Heart right ventricle (tissue), 16 donors: ENCODE measurements at regions not wholly inside any gene's neighbourhood (a gene's known extent, or its start where the extent isn't known, plus 50 kb on each side); places are given as distances from the start of the nearest gene placed in this dataset.
A peak's percentile ranks its signal among the peaks of the same experiment; 100 is the strongest.

Source experiments
- ATAC-seq, 8 donors: fragments of 200-7000 bp; cut with Tn5 transposase; one replicate each; pipeline ENCODE4 v1.9.1; 2020; ENCODE audit warnings: mild to moderate bottlenecking in 8 of 8, moderate library complexity in 8 of 8, moderate number of reproducible peaks in 1 of 8
- DNase-seq, 2 donors: peaks; one replicate each; pipeline ENCODE4 v3.0.0-alpha.2; 2020
- H3K27ac ChIP-seq, 10 donors: fragments of 200-600 bp; sonication (generic) in 2 of 10; one replicate each; pipeline versions ENCODE4 v1.5.0 to v1.8.0; 2020 to 2022; ENCODE audit warnings: mild to moderate bottlenecking in 3 of 10
- H3K27me3 ChIP-seq, 7 donors: fragments of 200-600 bp; one replicate each; pipeline ENCODE4 v1.8.0; 2021 to 2022; ENCODE audit warnings: mild to moderate bottlenecking in 2 of 7
- H3K36me3 ChIP-seq, 9 donors: fragments of 200-600 bp; sonication (generic) in 1 of 9; one replicate each; pipeline versions ENCODE4 v1.5.0 to v1.8.0; 2020 to 2022; ENCODE audit warnings: mild to moderate bottlenecking in 2 of 9
- H3K4me1 ChIP-seq, 9 donors: fragments of 200-600 bp; sonication (generic) in 1 of 9; one replicate each; pipeline versions ENCODE4 v1.5.0 to v1.8.0; 2020 to 2022; ENCODE audit warnings: mild to moderate bottlenecking in 4 of 9
- H3K4me3 ChIP-seq, 10 donors: fragments of 200-600 bp; sonication (generic) in 2 of 10; one replicate each; pipeline versions ENCODE4 v1.5.0 to v1.8.0; 2020 to 2022; ENCODE audit warnings: mild to moderate bottlenecking in 7 of 10, moderate library complexity in 2 of 10
- H3K9me3 ChIP-seq, 11 donors: fragments of 200-600 bp in 10 of 11; sonication (generic) in 2 of 11; one replicate each; pipeline versions ENCODE4 v1.5.0 to v1.8.0; 2013 to 2022; ENCODE audit warnings: mild to moderate bottlenecking in 2 of 11, control low read depth in 1 of 11, moderate library complexity in 1 of 11
- WGBS, 2 donors: extraction: QIAGEN DNeasy Blood & Tissue Kit; methylation state at CpG; one replicate each; pipeline ENCODE4 v1.1.7; 2013; ENCODE audit warnings: inconsistent platforms in 1 of 2; 5-methylcytosine and 5-hydroxymethylcytosine counted together
- intact Hi-C, 10 donors: fragments of 100-400 bp; cut with DNase I; formaldehyde crosslinking; loops; one replicate each; pipeline versions ENCODE4 v1.11.1 to v1.14.2; 2022
- TF ChIP-seq, protein P1 (sequence below), 9 donors: fragments of 200-600 bp; sonication (generic) in 2 of 9; IDR thresholded peaks; one replicate each; pipeline versions ENCODE4 v1.5.0 to v1.8.0; 2021 to 2022; ENCODE audit warnings: antibody characterized with exemption in 9 of 9, mild to moderate bottlenecking in 5 of 9, moderate library complexity in 1 of 9
- donor health status: Arrhythmogenic right ventricular cardiomyopathy.
- donor health status: ischemic (EF 13 %, LVEDD 7.1; RV severe dilation, severe dysfunction).
- donor health status: healthy with polysubstance abuse.
- donor health status: DM: no; HTN: yes; CAD: no.
- donor health status: DM: no; HTN: no; CAD: no.
- donor health status: ischemic (EF 25% LVEDD 6.9; RV normal size, moderate dysfunction).
- donor health status: ischemic (EF 25% LVEDD 5.7; RV mildly dilated, moderate dysfunction).
- donor health status: healthy.
- donor health status: DM: yes; HTN: yes; CAD: no.
- donor health status: Ischemic cardiomyopathy.
- donor health status: ischemic (EF 35%, LVEDD 5.7; RV mildly dilated, moderate dysfunction).
- donor health status: nonischemic (EF 11% LVEDD 7.7; RV severe dilation, severe dysfunction).
- donor health status: DM: yes; HTN: yes; CAD: no.
- donor health status: PGD.
- donor health status: ischemic (EF 29% LVEDD 5.4; RV normal size, mild dysfunction).
- donor health status: nonischemic (EF 23%, LVEDD 6.1; RV moderate dilation, normal function).

DNA sequence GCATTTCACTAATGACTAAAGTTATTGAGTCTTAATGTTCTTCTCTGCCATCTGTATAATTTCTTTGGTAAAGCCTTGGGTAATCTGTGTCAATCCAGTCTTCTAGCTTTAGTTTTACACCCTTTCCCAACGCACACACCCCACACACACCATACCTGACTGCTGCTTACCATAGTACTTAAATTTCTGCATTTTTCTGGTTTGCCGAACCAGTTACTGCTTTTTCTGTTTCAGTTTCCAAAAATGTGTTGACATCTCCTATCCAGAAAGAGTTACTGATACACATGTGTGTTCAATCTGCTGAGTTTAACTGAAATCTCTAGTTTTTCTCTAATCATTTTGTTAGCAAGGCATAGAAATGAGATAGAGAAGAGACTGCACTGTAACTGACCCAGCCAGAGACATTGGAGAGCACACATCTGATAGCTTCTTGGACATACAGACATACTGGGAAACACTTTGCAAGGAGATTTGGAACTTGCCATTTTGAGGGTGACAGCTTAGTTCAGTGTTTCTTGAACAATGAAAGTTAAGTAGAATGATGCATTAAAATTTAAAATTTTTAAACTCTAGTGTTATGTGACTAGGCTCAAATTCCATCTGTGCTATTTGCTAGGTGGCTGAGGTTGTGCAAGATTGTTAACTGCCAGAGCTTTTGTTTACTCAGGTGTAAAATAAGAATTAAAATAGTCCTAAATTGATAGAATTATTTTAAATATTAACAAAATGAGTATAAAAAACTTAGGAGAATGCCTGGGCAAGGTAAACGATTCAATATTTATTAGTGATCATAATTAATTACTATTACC is 807.6 kb downstream of the DNAJB9 start:
- H3K4me3 ChIP-seq = no peak overlapping the region
- H3K27me3 ChIP-seq = no peaks in the 10 kb centered on the region
- H3K27ac ChIP-seq = no peak overlapping the region
- DNase-seq = no peak
- ATAC-seq = no peak
- no peaks in the 10 kb centered on the region for H3K4me1 ChIP-seq
- no peaks in the 10 kb centered on the region for H3K9me3 ChIP-seq
- H3K36me3 ChIP-seq = no peaks in the 10 kb centered on the region
- TF ChIP-seq, protein P1, sequence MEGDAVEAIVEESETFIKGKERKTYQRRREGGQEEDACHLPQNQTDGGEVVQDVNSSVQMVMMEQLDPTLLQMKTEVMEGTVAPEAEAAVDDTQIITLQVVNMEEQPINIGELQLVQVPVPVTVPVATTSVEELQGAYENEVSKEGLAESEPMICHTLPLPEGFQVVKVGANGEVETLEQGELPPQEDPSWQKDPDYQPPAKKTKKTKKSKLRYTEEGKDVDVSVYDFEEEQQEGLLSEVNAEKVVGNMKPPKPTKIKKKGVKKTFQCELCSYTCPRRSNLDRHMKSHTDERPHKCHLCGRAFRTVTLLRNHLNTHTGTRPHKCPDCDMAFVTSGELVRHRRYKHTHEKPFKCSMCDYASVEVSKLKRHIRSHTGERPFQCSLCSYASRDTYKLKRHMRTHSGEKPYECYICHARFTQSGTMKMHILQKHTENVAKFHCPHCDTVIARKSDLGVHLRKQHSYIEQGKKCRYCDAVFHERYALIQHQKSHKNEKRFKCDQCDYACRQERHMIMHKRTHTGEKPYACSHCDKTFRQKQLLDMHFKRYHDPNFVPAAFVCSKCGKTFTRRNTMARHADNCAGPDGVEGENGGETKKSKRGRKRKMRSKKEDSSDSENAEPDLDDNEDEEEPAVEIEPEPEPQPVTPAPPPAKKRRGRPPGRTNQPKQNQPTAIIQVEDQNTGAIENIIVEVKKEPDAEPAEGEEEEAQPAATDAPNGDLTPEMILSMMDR (IDR thresholded peaks at IDR 0.05) = no peak
- WGBS, 2 donors = 66 to 75% methylated on average over 3 of the region's 3 CpGs
- intact Hi-C loops = no loop called here

DNA sequence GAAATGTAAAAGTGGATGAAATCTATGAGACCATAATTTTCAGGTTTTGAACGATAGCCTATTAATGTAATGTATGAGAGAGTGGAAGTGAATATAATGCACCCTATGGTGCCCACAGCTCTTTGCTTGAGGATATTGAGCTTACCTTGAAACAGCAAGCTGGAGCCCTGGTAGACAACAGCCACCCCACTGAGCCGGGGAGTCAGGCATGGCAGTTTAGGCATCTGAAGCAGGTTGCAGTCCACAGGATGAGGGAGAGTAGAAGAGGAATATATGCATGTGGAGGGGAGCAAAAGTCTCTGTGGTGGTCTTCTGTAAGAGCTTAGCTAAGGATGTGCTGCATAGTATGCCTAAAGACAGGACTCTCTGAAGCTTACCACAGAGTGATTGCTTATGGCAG is 817.3 kb downstream of the DNAJB9 start:
- Histone ChIP-seq H3K9me3 (peaks cover 0 to 8% (median 0%) of the 10 kb centered on the region in 11 donors), H3K36me3 (no peaks in the 10 kb centered on the region), H3K27me3 (no peaks in the 10 kb centered on the region), H3K27ac (no peak overlapping the region), H3K4me1 (no peaks in the 10 kb centered on the region), H3K4me3 (no peak overlapping the region)
- TF ChIP-seq, protein P1 (IDR thresholded peaks at IDR 0.05) = no peak
- intact Hi-C loops = no loop called here
- no peak for ATAC-seq
- WGBS, 2 donors = 90 to 94% methylated on average over 2 of the region's 2 CpGs
- no peak for DNase-seq

DNA sequence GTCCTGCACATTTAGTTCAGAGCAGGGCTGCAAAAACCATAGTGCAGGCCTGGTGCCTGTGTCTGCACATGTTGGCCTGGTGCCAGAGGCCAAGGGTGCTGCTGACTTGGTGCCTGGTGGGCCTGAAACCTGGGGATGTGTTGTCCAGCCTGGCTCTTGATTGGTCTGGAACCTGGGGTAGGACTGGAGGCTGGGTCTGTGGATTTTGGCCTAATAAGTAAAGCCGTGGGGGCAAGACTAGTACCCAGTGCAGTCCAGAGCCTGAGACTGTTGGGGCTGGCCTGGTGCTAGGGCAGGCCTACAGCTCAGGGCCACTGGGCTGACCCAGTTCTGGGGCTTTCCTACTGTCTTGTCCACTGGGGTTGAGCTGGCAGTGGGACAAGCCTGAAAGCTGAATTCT is 817.9 kb downstream of the DNAJB9 start:
- no peak overlapping the region for H3K4me3 ChIP-seq
- WGBS, 2 donors = 93 to 100% methylated on average over 1 of the region's 1 CpG
- H3K36me3 ChIP-seq = no peaks in the 10 kb centered on the region
- no peaks in the 10 kb centered on the region for H3K27me3 ChIP-seq
- H3K27ac ChIP-seq = no peak overlapping the region
- DNase-seq (peak in 1 of 2 donors; percentile 4), ATAC-seq (no peak)
- H3K9me3 ChIP-seq = peaks cover 0 to 8% (median 0%) of the 10 kb centered on the region in 11 donors
- intact Hi-C loops = no loop called here
- no peaks in the 10 kb centered on the region for H3K4me1 ChIP-seq
- TF ChIP-seq, protein P1 (IDR thresholded peaks at IDR 0.05) = no peak

DNA sequence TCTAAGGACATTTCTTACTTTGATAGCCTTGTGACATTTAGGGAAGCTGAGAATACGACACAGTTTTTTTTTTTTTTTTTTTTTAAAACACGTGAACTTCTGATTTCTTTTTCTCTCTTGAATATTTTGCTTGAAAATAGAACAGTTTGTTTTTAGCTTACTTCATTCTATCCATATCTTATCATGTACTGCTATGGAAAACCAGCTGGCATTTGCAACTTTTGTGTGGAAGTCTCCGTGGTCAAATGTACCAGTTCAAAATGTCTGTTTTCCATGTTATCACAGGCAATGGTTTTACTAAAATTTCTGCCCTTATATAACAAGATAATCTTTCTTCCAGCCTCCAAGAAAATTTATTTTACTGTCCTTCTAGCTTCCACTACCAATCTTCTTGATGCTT is 821.6 kb downstream of the DNAJB9 start:
- no peak overlapping the region for H3K4me3 ChIP-seq
- DNase-seq = no peak
- no peak for ATAC-seq
- no peaks in the 10 kb centered on the region for H3K27me3 ChIP-seq
- 49 to 73% methylated on average over 3 of the region's 3 CpGs for WGBS, 2 donors
- intact Hi-C loops = no loop called here
- H3K4me1 ChIP-seq = no peaks in the 10 kb centered on the region
- H3K9me3 ChIP-seq = peaks cover 0 to 2% (median 0%) of the 10 kb centered on the region in 11 donors
- no peaks in the 10 kb centered on the region for H3K36me3 ChIP-seq
- TF ChIP-seq, protein P1 (IDR thresholded peaks at IDR 0.05) = no peak
- H3K27ac ChIP-seq = no peak overlapping the region
